Myocyte (in vitro differentiated cells): ENCODE measurements at regions not wholly inside any gene's neighbourhood (a gene's known extent, or its start where the extent isn't known, plus 50 kb on each side); places are given as distances from the start of the nearest gene placed in this dataset.
"Not testable (repeated sequence)": the region's sequence is repeated elsewhere in the genome, so short reads cannot be mapped to it uniquely, and the experiment has no call there.

Source experiments
- DNase-seq: peaks from one replicate; pipeline ENCODE4 v3.0.0-alpha.2; 2012; ENCODE audit warnings: low read depth

GRCh38 chr11:56876621-56877275 lies 112.0 kb upstream of the OR5AK2 start:
- no peak for DNase-seq

DNA sequence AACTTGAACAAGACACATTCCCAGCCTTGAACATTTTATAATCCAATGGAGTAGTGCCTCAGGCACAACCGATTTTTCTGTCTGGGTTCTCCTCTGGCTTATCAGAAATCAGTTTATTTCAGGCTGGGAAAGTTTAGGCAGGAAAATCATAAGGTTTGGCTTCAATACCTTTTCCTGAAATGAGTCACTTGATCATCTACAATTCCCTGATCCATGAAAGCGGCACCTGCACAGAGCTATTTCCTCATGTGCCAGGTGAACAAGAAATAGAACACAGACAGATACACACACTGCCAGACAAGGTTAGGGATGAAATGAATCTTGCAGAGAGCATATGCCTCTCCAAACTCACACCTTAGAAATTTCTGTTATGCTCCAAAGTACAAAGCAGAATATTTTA lies 106.7 kb upstream of the OR9G4 start:
- DNase-seq, result no peak

GRCh38 chr11:56852131-56852530 lies 103.6 kb upstream of the OR9G4 start:
- DNase-seq, result no peak

DNA sequence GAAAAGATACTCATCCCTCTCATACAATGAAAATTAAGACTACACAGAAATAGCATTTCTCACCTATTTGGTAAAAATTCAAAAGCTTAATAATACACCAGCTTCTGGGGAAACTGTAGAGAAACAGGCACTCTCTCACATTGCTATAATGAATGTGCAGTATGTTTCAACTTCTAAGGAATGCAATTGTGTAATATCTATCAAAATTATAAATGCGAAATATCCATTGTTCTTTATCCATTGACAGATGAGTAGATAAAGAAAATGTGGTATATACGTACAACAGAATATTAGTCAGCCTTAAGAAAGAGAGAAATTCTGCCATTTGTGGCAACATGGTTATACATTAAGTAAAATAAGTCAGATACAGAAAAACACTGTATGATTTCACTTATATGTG lies 101.4 kb upstream of the OR9G4 start:
- DNase-seq, result no peak

- no peak for DNase-seq
Measured at GRCh38 chr11:56849250-56849649, 100.8 kb upstream of the OR9G4 start.

DNA sequence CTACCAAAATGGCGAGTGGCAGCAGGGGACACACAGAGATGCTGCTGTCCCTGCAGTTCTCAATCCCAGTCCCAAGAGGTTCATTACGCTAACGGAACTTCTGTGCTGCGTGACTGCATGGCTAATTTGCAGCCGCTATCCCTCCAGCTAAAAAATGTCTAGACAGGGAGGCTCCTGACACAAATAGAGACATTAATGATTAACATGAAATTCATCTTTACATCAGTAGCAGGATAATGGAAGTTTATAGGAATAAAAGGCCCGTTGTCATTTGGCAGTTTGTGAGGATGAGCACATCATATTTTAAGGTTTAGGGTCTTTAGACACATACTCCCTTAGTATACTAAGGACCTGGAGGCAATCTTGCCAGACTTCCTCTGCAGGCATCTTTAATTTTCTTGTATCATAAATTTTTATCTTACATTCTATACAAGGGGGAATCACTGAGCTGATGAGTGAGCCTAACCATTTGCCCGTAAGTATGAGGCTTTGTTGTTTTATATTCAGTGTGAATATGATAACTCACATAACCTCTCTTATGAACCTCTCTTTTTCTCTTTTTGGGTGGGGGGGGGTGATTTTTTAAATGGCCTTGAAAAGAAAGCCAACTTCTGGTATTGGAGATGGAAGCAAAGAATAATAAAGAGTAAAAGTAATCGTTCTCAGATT lies 99.8 kb upstream of the OR9G4 start:
- DNase-seq, result no peak

DNA sequence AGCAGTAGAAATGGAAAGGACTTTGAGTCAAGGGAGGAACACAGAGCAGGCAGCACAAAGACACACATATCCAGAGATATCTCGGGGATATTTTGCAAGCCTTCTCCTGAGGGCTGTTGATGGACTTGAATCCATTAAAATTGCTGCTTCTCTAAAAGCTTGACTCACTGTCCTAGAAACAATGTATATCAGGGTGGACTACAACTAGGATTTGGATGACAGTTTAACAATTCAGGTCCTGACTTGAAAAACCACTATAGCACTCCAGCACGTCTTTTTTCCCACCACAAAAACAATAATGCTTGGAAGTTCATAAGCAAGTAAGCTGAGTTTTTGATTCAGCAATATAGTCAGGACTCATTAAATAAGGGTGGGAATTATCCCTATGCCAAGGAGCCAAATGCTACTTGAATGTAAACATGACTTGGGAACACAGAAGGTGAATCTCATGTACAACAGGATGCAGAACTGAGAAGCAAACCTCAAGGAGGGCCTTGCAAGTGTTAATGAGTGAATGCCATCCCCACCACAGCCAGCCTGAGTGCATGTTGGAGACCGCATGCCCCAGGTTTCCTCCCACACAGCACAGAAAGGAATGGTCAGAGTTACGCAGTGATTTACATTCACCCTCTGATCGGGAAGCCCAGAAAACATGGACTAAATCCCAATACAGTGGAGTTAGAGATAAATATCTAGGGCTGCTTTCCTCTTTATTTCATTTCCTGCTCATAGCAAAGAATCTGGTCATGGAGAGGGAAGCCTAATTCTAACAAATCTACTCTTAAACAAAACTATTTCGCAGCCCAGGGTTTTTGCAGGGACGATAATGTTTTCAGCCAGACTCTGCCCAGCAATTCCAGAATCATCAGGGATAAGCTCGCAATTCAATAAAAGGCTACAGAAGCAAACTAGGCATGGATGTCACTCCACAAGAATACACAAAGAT lies 98.4 kb upstream of the OR9G4 start:
- no peak for DNase-seq

GRCh38 chr11:56845121-56845732 lies 96.7 kb upstream of the OR9G4 start:
- DNase-seq, result no peak

- no peak for DNase-seq
Measured at GRCh38 chr11:56843816-56844215, 95.3 kb upstream of the OR9G4 start.

GRCh38 chr11:56842814-56843794 lies 94.6 kb upstream of the OR9G4 start:
- peak; percentile 4 for DNase-seq

DNA sequence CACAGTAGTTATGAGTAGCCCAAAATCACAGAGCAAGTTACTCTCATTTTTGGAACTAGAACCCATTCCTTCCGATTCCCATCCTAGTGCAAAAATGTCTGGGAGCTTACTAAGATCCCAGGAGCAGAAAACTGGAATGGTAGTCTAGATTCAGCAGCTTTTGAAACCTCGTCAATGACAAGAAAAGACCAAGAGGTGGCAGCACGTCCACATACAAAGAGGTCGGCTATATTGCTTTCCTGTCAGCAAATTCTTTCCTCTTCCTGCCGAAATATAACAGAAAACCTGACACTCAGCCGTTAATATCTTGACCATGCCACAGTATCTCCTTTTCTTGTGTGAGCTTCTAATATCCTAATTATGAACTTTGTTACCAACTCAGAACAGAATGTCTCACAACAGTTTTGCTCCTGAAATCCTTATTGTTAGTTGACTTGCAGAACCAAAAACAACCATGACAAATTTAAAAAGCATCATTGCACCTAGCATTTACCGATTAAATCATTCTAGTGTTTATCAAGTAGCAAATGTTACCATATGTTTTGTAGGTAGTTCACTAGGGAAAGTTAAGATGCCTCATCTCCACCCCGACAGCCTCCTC lies 92.8 kb upstream of the OR9G4 start:
- peak; percentile 66 for DNase-seq

DNA sequence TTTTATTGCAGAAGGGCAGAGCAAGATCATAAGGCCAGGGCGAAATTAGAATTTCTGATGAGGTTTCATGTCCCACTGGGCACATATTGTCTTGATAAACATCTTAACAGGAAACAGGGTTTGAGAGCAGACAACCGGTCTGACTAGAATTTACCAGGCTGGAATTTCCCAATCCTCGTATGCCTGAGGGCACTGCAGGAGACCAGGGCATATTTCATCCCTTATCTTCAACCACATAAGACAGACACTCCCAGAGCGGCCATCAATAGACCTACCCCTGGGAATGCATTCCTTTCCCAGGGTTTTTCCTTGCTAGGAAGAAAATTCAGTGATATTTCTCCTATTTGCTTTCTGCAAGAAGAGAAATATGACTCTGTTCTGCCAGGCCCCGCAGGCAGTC lies 78.9 kb upstream of the OR9G4 start:
- not testable (repeated sequence) for DNase-seq

DNA sequence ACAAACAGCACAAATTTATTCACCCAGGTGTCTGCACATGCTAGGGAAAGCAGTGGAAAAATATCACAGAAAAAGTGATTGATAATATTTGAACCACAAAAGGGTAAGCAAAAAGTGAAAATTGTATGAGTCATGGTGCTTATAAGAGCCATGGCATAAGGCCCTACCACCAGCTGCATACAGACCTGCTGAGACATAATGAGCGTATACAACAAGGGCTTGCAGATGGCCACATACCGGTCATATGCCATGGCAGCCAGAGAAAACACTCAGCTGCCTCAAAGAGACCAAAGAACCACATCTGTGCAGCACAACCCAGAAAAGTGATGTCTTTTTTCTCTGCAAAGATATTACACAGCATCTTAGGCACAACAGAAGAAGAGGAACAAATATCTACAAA lies 71.4 kb upstream of the OR9G4 start:
- DNase-seq, result no peak

DNA sequence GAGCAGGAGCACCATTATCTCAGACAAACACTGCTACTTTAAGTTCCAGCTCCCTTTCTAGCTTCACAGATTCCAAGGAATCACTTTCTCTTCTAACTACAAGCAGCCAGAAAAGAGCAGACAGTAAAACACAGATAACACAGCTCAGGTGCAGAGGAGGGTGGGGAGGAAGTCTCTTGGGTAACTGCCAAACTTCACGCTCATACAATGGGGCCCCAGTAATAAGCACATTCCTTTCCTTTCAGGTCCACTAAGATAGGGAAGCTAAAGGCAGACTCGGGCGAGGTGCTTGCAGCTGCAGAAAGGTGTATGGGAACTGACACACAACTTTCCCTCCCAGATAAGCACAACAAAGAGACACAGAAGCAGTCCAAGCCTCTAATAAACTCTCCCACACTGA lies 69.2 kb upstream of the OR9G4 start:
- no peak for DNase-seq

DNA sequence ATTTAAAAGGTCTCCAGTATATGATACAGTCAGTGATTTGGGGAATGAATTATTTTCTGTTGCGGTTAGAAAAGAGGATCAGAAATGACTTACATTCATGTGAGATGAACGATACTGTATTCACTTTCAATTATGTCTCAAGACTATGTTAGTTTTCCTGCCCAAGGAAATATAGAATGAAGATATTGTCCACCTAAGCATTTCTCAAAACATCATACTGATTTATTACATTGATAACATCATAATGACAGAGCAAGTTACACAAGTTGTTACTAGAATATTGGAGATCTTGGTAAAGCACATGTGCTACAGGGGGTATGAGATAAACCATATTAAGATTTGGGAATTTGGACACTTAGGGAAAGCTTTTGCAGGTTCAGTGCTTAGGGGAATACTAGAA lies 67.8 kb upstream of the OR9G4 start:
- no peak for DNase-seq

- no peak for DNase-seq
Measured at GRCh38 chr11:56808326-56808725, 59.8 kb upstream of the OR9G4 start.

GRCh38 chr11:56799691-56800210 lies 51.3 kb upstream of the OR9G4 start:
- DNase-seq, result no peak
